GM19395 (cell line): ENCODE measurements at regions not wholly inside any gene's neighbourhood (a gene's known extent, or its start where the extent isn't known, plus 50 kb on each side); places are given as distances from the start of the nearest gene placed in this dataset.

Experiments
- ATAC-seq: cut with Tn5 transposase; IDR thresholded peaks from one replicate; pipeline ENCODE4 v1.9.1; 2021; ENCODE audit warnings: mild to moderate bottlenecking, moderate library complexity; ENCODE audit not compliant: unreplicated experiment

- ATAC-seq, result no peak
Observed at GRCh38 chr7:46695051-46695708, 774.1 kb upstream of the IGFBP3 start.

- no peak for ATAC-seq
Observed at GRCh38 chr7:46694058-46694457, 773.0 kb upstream of the IGFBP3 start.

DNA sequence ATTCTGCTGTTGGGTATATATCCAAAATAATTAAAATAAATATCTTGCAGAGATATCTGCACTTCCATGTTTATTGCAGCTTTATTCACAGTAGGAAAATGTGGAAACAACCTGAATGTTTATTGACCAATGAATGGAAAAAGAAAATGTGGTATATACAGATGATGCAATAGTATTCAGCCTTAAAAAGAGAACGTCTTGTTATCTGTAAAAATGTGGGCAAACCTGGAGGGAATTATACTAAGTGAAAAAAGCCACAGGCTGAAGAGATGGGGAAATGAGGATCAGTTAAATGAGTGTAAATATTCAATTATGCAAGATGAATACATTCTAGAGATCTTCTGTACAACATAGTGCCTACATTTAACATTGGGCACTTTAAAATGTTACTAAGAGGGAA is 766.1 kb upstream of the IGFBP3 start:
- no peak for ATAC-seq

DNA sequence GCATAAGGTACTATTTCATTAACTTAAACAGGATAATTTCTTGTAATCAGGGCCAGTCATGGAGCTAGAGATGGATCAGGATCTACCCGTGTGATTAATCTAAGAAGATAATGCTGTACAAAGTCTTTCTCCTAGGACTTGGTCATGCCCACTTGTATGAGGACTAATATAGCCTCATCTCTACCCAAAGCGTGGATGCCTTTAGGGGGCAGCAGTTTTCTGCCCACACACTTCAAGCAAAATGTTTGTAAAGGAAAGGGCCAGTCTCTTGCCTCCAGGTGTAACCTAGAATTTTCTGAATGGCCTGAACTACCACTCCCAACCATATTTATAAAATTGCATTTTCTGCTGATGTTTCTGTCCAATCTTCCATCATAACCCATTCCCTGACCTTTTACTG is 764.0 kb upstream of the IGFBP3 start:
- no peak for ATAC-seq

GRCh38 chr7:46682836-46683624 is 762.0 kb upstream of the IGFBP3 start:
- ATAC-seq, result no peak

GRCh38 chr7:46681865-46682503 is 760.9 kb upstream of the IGFBP3 start:
- no peak for ATAC-seq

- no peak for ATAC-seq
Observed at GRCh38 chr7:46680147-46680546, 759.1 kb upstream of the IGFBP3 start.

DNA sequence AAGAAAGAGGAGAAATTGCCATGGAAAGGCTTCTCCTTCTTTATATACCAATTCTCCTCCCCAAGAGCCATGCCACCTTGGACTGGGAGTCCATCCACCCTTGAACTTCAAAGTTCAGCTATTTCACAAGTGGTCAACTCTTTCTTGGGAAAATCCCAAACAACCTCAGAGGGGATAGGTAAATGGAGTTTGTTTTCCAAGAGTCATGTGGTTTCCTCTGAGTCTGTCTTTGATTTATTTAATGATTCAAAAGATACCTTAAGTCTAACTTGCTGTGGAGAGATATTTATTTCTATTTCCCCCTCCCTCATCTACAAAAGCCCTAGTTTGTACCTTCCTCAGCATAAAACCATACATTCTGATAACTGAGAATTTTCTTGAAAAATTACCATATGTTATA is 758.6 kb upstream of the IGFBP3 start:
- ATAC-seq, result no peak

DNA sequence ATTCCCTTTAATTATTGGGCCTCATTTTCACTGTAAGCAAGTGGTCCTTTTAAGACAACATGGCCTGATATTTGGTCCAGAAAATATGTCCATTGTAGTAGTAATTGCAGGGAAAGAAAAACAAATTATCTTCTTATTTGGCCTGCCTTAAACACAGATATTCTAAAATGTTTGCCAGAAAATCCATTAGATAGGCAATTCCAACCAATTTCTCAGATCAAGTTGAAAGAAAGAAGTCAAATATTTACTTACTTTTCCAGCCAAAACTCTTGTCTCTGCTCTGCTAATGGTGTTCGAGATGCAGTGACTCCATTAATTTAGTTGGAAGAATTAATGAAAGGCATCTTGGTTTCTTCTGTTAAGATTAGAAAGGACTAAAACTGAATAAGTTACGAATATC is 757.3 kb upstream of the IGFBP3 start:
- no peak for ATAC-seq

DNA sequence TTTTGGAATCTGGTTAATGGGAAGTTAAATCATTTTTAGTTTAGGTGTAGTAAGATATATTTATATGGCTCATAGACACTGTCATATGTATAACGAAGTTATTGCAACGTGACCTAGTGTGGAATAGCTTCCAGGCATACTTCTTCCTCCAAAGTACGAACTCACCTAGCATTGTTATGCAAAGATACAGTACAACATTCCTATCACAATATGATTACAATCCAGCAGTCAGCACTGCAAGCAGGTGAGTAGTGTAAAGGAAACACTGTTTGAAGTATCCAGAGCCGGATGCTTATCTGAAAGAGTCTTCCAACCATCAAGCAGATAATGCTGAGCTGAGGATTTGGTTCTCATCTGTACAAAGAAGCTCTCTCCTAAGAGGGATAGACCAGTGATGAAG is 754.4 kb upstream of the IGFBP3 start:
- ATAC-seq, result no peak

DNA sequence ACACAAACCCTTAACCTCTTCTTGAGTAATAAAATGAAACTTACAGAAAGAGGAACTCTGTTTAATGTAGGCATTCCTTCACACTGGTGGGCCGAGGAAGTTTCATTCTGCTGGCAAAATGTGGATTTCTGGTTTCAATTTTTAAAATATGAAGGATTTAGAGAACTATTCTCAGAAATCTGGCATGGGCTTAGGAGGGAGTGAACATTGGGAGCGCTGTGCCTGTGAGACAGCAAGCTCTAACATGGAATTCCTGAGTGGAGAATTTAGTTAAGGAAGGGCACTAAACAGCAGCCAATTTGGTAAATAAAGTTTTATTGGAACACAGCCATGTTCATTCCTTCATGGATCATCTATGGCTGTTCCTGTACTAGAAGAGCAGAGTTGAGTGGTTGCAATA is 751.8 kb upstream of the IGFBP3 start:
- ATAC-seq, result no peak

- no peak for ATAC-seq
Observed at GRCh38 chr7:46671108-46671769, 750.2 kb upstream of the IGFBP3 start.

GRCh38 chr7:46669028-46669427 is 748.0 kb upstream of the IGFBP3 start:
- no peak for ATAC-seq

GRCh38 chr7:46664453-46664852 is 743.4 kb upstream of the IGFBP3 start:
- ATAC-seq, result no peak

GRCh38 chr7:46663025-46663424 is 742.0 kb upstream of the IGFBP3 start:
- no peak for ATAC-seq

GRCh38 chr7:46661431-46661830 is 740.4 kb upstream of the IGFBP3 start:
- no peak for ATAC-seq

- no peak for ATAC-seq
Observed at GRCh38 chr7:46660402-46660980, 739.4 kb upstream of the IGFBP3 start.

DNA sequence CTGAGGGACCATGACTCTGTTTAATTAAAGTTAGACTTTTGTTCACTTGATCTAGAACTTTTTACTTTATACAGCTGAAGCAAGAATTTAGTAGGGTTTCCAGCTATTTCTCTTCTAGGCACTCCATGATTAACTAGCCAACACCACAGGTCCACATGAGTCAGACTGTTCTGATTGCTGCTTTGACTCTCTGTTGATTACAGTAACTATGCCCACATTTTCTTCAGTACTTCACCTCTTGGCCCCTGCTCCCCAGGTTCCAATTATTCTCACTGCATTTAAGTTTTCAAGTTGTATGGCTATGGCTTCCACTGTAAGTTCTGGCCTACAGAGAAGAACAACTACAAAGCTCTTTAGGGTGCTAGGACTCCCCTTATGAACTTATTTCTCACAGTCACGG is 737.2 kb upstream of the IGFBP3 start:
- ATAC-seq, result no peak

GRCh38 chr7:46654546-46655443 is 733.7 kb upstream of the IGFBP3 start:
- ATAC-seq, result no peak

- ATAC-seq, result no peak
Observed at GRCh38 chr7:46653848-46654247, 732.8 kb upstream of the IGFBP3 start.
